ENCODE measurements at regions not wholly inside any gene's neighbourhood (a gene's known extent, or its start where the extent isn't known, plus 50 kb on each side); places are given as distances from the start of the nearest gene placed in this dataset.

DNA sequence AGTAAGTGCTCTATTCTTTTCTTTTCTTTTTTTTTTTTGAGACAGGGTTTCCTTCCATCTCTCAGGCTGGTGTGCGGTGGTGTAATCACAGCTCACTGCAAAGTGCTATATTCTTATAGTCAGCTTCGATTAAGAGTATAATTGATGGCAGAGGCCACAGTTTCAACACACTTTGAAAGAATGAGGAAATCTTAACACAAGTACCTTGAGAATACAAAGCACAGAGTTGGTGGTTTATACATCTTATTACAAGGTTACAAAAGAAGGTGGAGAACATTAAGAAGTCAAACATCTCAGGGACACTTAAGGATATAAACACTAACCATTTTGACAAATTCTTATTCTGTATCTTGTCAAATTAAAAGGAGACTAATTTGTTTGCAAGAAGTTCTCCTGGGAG is 180.5 kb downstream of the SOD2 start:
- Histone ChIP-seq H3K27me3 (ENCODE audit: insufficient read depth, insufficient read length) (no peaks in the 10 kb centered on the region), H3K9me3 (ENCODE audit: insufficient read depth, low read length) (no peaks in the 10 kb centered on the region), H3K4me1 (ENCODE audit: insufficient read depth, insufficient read length) (no peaks in the 10 kb centered on the region), H3K4me3 (ENCODE audit: insufficient read length, low read depth) (no peak overlapping the region), H3K9ac (ENCODE audit: insufficient read length, low read depth) (no peak overlapping the region), H3K36me3 (ENCODE audit: insufficient read depth, insufficient read length, low read length) (no peaks in the 10 kb centered on the region)
- DNase-seq (ENCODE audit: low read depth, low spot score) = no peak
- TF ChIP-seq ZNF274 (IDR thresholded peaks at IDR 0.05; ENCODE audit: low read depth, low read length) (no peak), SUZ12 (IDR thresholded peaks at IDR 0.05; ENCODE audit: extremely low read depth, insufficient read depth, insufficient read length) (no peak), YY1 (IDR thresholded peaks at IDR 0.05; ENCODE audit: insufficient read depth, insufficient read length) (no peak)

DNA sequence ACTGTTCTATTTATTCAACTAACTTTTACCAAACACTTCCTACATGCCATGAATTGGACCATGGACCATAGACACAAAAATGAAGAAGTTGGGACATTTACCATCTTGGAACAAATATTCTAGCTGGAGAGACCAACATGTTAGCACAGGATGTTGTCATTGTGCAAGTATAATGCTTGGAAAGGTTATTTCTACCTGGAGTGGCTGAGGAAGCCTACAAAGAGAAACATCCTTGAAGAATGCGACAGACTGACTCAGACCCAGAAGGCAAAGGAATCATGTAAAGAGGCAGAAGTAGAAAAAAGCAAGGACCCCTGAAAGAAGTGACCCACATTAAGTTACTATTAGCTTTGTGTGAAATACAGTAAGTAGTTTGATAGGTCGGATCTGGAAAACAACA is 180.9 kb downstream of the SOD2 start:
- Histone ChIP-seq H3K36me3 (ENCODE audit: insufficient read depth, insufficient read length, low read length) (no peaks in the 10 kb centered on the region), H3K4me3 (ENCODE audit: insufficient read length, low read depth) (no peak overlapping the region), H3K9ac (ENCODE audit: insufficient read length, low read depth) (no peak overlapping the region), H3K9me3 (ENCODE audit: insufficient read depth, low read length) (no peaks in the 10 kb centered on the region), H3K27me3 (ENCODE audit: insufficient read depth, insufficient read length) (no peaks in the 10 kb centered on the region), H3K4me1 (ENCODE audit: insufficient read depth, insufficient read length) (no peaks in the 10 kb centered on the region)
- DNase-seq (ENCODE audit: low read depth, low spot score) = no peak
- no peak for TF ChIP-seq YY1 (IDR thresholded peaks at IDR 0.05; ENCODE audit: insufficient read depth, insufficient read length)
- TF ChIP-seq ZNF274 (IDR thresholded peaks at IDR 0.05; ENCODE audit: low read depth, low read length) = no peak
- TF ChIP-seq SUZ12 (IDR thresholded peaks at IDR 0.05; ENCODE audit: extremely low read depth, insufficient read depth, insufficient read length) = no peak

DNA sequence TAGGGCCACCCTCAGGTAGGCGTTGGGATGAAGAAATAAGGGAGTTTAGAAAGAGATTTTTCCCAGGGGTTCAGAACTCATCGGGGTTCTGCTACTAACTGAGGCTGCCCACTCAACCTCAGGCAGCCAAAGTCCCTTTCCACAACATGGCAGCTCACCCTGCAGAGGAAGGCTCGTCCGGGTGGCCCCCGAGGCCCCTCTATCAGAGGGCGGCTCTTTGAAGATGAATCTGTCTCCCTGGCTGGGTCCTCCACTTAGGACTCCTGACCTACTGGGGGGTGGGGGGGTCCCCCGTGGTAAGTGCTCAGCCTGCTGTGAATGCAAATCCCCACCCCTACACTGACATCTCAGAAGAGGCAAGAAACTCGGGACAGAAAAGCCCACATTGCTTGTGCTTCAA is 182.9 kb downstream of the SOD2 start:
- Histone ChIP-seq H3K4me1 (ENCODE audit: insufficient read depth, insufficient read length) (no peaks in the 10 kb centered on the region), H3K9me3 (ENCODE audit: insufficient read depth, low read length) (no peaks in the 10 kb centered on the region), H3K36me3 (ENCODE audit: insufficient read depth, insufficient read length, low read length) (no peaks in the 10 kb centered on the region), H3K9ac (ENCODE audit: insufficient read length, low read depth) (no peak overlapping the region), H3K27me3 (ENCODE audit: insufficient read depth, insufficient read length) (no peaks in the 10 kb centered on the region), H3K4me3 (ENCODE audit: insufficient read length, low read depth) (no peak overlapping the region)
- DNase-seq (ENCODE audit: low read depth, low spot score) = no peak
- TF ChIP-seq SUZ12 (IDR thresholded peaks at IDR 0.05; ENCODE audit: extremely low read depth, insufficient read depth, insufficient read length) (no peak), YY1 (IDR thresholded peaks at IDR 0.05; ENCODE audit: insufficient read depth, insufficient read length) (no peak), ZNF274 (IDR thresholded peaks at IDR 0.05; ENCODE audit: low read depth, low read length) (no peak)

DNA sequence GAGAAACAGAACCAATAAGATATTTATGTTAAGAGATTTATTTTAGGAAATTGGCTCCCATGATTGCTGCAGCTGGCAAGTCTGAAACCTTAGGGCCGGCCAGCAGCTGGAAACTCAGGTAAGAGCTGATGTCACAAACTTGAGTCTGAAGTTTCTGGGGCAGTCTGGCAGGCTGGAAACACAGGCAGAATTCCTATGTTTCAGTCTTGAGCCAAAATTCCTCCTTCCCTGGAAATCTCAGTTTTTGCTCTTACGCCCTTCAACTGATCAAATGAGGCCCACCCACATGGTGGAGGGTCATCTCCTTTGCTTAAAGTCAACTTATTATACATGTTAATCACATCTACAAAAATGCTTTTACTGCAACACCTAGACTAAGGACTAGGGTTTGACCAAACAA is 184.1 kb downstream of the SOD2 start:
- TF ChIP-seq YY1 (IDR thresholded peaks at IDR 0.05; ENCODE audit: insufficient read depth, insufficient read length) (no peak), SUZ12 (IDR thresholded peaks at IDR 0.05; ENCODE audit: extremely low read depth, insufficient read depth, insufficient read length) (no peak), ZNF274 (IDR thresholded peaks at IDR 0.05; ENCODE audit: low read depth, low read length) (no peak)
- H3K4me3 ChIP-seq (ENCODE audit: insufficient read length, low read depth) = no peak overlapping the region
- H3K9me3 ChIP-seq (ENCODE audit: insufficient read depth, low read length) = no peaks in the 10 kb centered on the region
- no peaks in the 10 kb centered on the region for H3K36me3 ChIP-seq (ENCODE audit: insufficient read depth, insufficient read length, low read length)
- no peak overlapping the region for H3K9ac ChIP-seq (ENCODE audit: insufficient read length, low read depth)
- H3K27me3 ChIP-seq (ENCODE audit: insufficient read depth, insufficient read length) = no peaks in the 10 kb centered on the region
- no peaks in the 10 kb centered on the region for H3K4me1 ChIP-seq (ENCODE audit: insufficient read depth, insufficient read length)
- DNase-seq (ENCODE audit: low read depth, low spot score) = no peak

DNA sequence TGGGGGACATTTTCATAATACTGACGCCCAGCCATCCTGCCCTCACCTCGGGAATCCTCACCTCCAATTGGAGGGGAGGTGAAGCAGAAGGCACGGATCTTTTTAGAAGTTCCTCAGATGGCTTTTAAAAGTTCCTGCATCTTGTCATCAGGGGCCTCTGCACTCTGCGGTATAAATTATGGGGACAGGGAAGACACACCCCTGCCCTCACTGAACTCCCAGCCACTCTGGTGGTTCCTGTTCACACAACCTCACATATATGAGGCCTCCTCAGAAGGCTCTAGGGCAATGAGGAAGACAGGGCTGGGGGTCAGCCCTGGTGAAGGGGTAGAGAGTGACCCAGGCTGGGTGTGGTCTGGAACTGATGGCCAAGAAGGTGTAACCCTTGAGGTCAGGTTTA is 187.0 kb downstream of the SOD2 start:
- TF ChIP-seq ZNF274 (IDR thresholded peaks at IDR 0.05; ENCODE audit: low read depth, low read length) (no peak), SUZ12 (IDR thresholded peaks at IDR 0.05; ENCODE audit: extremely low read depth, insufficient read depth, insufficient read length) (no peak), YY1 (IDR thresholded peaks at IDR 0.05; ENCODE audit: insufficient read depth, insufficient read length) (no peak)
- no peaks in the 10 kb centered on the region for H3K9me3 ChIP-seq (ENCODE audit: insufficient read depth, low read length)
- no peak overlapping the region for H3K4me3 ChIP-seq (ENCODE audit: insufficient read length, low read depth)
- no peaks in the 10 kb centered on the region for H3K4me1 ChIP-seq (ENCODE audit: insufficient read depth, insufficient read length)
- no peak overlapping the region for H3K9ac ChIP-seq (ENCODE audit: insufficient read length, low read depth)
- no peak for DNase-seq (ENCODE audit: low read depth, low spot score)
- no peaks in the 10 kb centered on the region for H3K27me3 ChIP-seq (ENCODE audit: insufficient read depth, insufficient read length)
- H3K36me3 ChIP-seq (ENCODE audit: insufficient read depth, insufficient read length, low read length) = no peaks in the 10 kb centered on the region

DNA sequence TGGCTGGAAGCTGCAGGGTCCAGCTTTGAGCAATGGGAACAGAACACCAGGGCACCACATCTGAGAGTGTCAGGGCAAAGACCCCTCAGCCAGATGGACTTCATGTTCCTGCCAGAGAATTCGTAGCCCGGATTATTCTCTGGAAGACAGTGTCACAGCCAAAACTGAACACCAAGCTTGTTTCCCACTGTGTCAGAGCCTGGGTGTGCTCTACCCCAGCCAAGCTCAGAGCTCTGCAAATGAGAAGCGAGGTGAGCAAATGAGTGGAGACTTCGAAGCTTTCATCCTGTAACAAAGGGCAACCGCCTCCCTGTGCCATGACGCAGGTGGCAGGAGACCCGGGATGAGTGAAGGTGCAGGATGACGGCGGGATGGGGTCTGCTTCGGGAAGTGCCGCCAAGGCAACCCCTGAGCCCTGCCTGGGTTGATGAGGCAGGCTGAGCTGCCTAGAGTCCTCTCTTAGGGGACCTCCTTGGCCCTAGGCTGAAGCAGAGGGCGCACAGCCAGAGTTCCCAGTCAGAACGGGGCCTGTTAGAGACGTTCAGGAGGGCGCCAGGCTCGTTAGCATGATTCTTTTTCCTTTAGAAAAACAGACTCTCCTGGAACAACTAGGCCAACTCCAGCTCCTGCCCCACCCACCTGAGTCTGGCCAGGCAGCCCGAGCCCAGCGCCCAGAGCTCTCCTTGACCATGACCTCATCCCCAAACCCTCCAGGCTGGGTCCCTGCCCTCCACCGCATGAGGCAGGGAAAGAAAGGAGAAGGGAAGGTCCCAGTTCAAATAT is 187.7 kb downstream of the SOD2 start:
- H3K4me3 ChIP-seq (ENCODE audit: insufficient read length, low read depth) = no peak overlapping the region
- no peak overlapping the region for H3K9ac ChIP-seq (ENCODE audit: insufficient read length, low read depth)
- H3K27me3 ChIP-seq (ENCODE audit: insufficient read depth, insufficient read length) = no peaks in the 10 kb centered on the region
- no peak for DNase-seq (ENCODE audit: low read depth, low spot score)
- no peaks in the 10 kb centered on the region for H3K36me3 ChIP-seq (ENCODE audit: insufficient read depth, insufficient read length, low read length)
- no peak for TF ChIP-seq ZNF274 (IDR thresholded peaks at IDR 0.05; ENCODE audit: low read depth, low read length)
- no peak for TF ChIP-seq YY1 (IDR thresholded peaks at IDR 0.05; ENCODE audit: insufficient read depth, insufficient read length)
- TF ChIP-seq SUZ12 (IDR thresholded peaks at IDR 0.05; ENCODE audit: extremely low read depth, insufficient read depth, insufficient read length) = no peak
- no peaks in the 10 kb centered on the region for H3K4me1 ChIP-seq (ENCODE audit: insufficient read depth, insufficient read length)
- no peaks in the 10 kb centered on the region for H3K9me3 ChIP-seq (ENCODE audit: insufficient read depth, low read length)

DNA sequence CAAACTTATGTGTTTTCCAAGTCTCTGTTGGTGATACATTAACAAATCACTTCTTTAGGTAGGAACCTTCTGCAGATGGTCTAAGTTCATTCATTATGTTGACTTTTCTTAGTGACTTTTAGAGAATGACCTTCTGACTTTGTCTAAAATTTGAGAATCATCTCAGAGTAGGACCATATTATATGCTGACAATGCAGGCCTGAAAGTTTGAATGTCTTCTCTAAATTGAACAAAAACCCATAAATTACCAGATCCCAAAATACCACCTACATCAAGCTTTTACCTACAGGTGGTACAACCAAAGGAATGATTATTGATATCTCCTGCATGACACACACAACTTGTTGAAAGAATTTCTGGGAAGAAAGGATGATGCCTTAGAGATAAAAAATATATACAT is 191.5 kb downstream of the SOD2 start:
- Histone ChIP-seq H3K27me3 (ENCODE audit: insufficient read depth, insufficient read length) (no peaks in the 10 kb centered on the region), H3K9me3 (ENCODE audit: insufficient read depth, low read length) (peaks cover 7% of the 10 kb centered on the region; the same call in 1 of the 2 replicates), H3K9ac (ENCODE audit: insufficient read length, low read depth) (no peak overlapping the region), H3K4me1 (ENCODE audit: insufficient read depth, insufficient read length) (no peaks in the 10 kb centered on the region), H3K36me3 (ENCODE audit: insufficient read depth, insufficient read length, low read length) (no peaks in the 10 kb centered on the region), H3K4me3 (ENCODE audit: insufficient read length, low read depth) (no peak overlapping the region)
- no peak for TF ChIP-seq SUZ12 (IDR thresholded peaks at IDR 0.05; ENCODE audit: extremely low read depth, insufficient read depth, insufficient read length)
- no peak for TF ChIP-seq YY1 (IDR thresholded peaks at IDR 0.05; ENCODE audit: insufficient read depth, insufficient read length)
- no peak for TF ChIP-seq ZNF274 (IDR thresholded peaks at IDR 0.05; ENCODE audit: low read depth, low read length)
- no peak for DNase-seq (ENCODE audit: low read depth, low spot score)

All from NT2/D1 (cell line).